Activated T-cell treated with anti-CD3 and anti-CD28 coated beads, Interleukin-2, amount 50 U/mL, for 4 hours (primary cell): ENCODE measurements at regions not wholly inside any gene's neighbourhood (a gene's known extent, or its start where the extent isn't known, plus 50 kb on each side); places are given as distances from the start of the nearest gene placed in this dataset.

Experiments
- ATAC-seq, 2 donors: fragments of 200-7000 bp; cut with Tn5 transposase; one replicate each; pipeline ENCODE4 v1.10.0; 2021
- DNase-seq: peaks from one replicate; pipeline ENCODE4 v3.0.0-alpha.2; 2020
- H3K27me3 Mint-ChIP-seq: one replicate; pipeline ENCODE4 v1.8.0; 2021; ENCODE audit warnings: low read depth, mixed read lengths
- H3K36me3 Mint-ChIP-seq: one replicate; pipeline ENCODE4 v1.8.0; 2022; ENCODE audit warnings: mixed read lengths; ENCODE audit not compliant: insufficient read depth
- H3K4me1 Mint-ChIP-seq: one replicate; pipeline ENCODE4 v1.8.0; 2021; ENCODE audit warnings: low read depth, mixed read lengths
- H3K4me3 Mint-ChIP-seq: one replicate; pipeline ENCODE4 v1.8.0; 2021; ENCODE audit warnings: mild to moderate bottlenecking, moderate library complexity, mixed read lengths
- H3K9me3 Mint-ChIP-seq: one replicate; pipeline ENCODE4 v1.8.0; 2021; ENCODE audit warnings: mixed read lengths

DNA sequence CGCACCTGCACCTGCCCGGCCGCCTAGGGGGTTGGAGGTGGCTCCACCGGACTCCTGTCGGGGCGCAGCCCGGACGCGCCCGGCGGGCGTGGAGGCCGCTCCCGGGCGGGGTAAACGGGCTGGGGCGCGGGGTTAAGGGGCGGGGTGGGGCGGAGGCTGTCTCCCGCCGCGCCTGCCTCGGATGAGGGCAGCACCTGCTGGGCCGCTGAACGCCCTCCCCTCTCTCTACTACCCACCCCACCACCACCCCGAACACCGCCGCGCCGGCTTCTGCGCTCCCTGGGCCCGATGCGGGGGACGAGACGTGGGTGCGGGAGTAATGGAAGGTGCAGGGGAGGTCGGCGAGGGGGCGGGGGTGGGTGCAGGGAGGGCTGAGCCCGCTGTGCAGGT lies 224.8 kb upstream of the ID2 start:
- ATAC-seq: peak; percentile 49 to 56
- no peaks in the 10 kb centered on the region for H3K36me3 Mint-ChIP-seq

GRCh38 chr2:8457699-8458502 lies 224.0 kb upstream of the ID2 start:
- DNase-seq (no peak), ATAC-seq (no peak)
- no peaks in the 10 kb centered on the region for H3K9me3 Mint-ChIP-seq
- no peaks in the 10 kb centered on the region for H3K36me3 Mint-ChIP-seq
- peaks cover 5% of the 10 kb centered on the region for H3K27me3 Mint-ChIP-seq
- peaks cover 35% of the 10 kb centered on the region for H3K4me1 Mint-ChIP-seq
- H3K4me3 Mint-ChIP-seq: peak overlapping the region; percentile 76

More for the DNA sequence above, 224.8 kb upstream of the ID2 start:
- DNase-seq: no peak
- Mint-ChIP-seq H3K9me3 (no peaks in the 10 kb centered on the region), H3K27me3 (peaks cover 5% of the 10 kb centered on the region), H3K4me1 (peaks cover 35% of the 10 kb centered on the region), H3K4me3 (peak overlapping the region; percentile 76)

- ATAC-seq: no peak
- Mint-ChIP-seq H3K4me3 (no peak overlapping the region), H3K27me3 (peaks cover 5% of the 10 kb centered on the region), H3K36me3 (no peaks in the 10 kb centered on the region), H3K4me1 (peaks cover 33% of the 10 kb centered on the region), H3K9me3 (no peaks in the 10 kb centered on the region)
- no peak for DNase-seq
Measured at GRCh38 chr2:8458503-8459459, 223.1 kb upstream of the ID2 start.

- H3K4me1 Mint-ChIP-seq: peaks cover 29% of the 10 kb centered on the region
- H3K36me3 Mint-ChIP-seq: no peaks in the 10 kb centered on the region
- no peak for ATAC-seq
- no peak for DNase-seq
- peaks cover 5% of the 10 kb centered on the region for H3K27me3 Mint-ChIP-seq
- no peak overlapping the region for H3K4me3 Mint-ChIP-seq
- H3K9me3 Mint-ChIP-seq: no peaks in the 10 kb centered on the region
Measured at GRCh38 chr2:8459474-8459873, 222.4 kb upstream of the ID2 start.

GRCh38 chr2:8461341-8461740 lies 220.5 kb upstream of the ID2 start:
- peaks cover 11% of the 10 kb centered on the region for H3K4me1 Mint-ChIP-seq
- no peaks in the 10 kb centered on the region for H3K9me3 Mint-ChIP-seq
- no peak for ATAC-seq
- no peaks in the 10 kb centered on the region for H3K36me3 Mint-ChIP-seq
- H3K27me3 Mint-ChIP-seq: peaks cover 5% of the 10 kb centered on the region
- H3K4me3 Mint-ChIP-seq: no peak overlapping the region
- DNase-seq: no peak

GRCh38 chr2:8462280-8462679 lies 219.6 kb upstream of the ID2 start:
- Mint-ChIP-seq H3K36me3 (no peaks in the 10 kb centered on the region), H3K4me3 (no peak overlapping the region)
- no peak for ATAC-seq

GRCh38 chr2:8462899-8463648 lies 218.8 kb upstream of the ID2 start:
- Mint-ChIP-seq H3K9me3 (no peaks in the 10 kb centered on the region), H3K4me1 (peaks cover 2% of the 10 kb centered on the region), H3K27me3 (no peaks in the 10 kb centered on the region), H3K36me3 (no peaks in the 10 kb centered on the region), H3K4me3 (no peak overlapping the region)
- DNase-seq: no peak
- no peak for ATAC-seq

More at GRCh38 chr2:8462280-8462679, 219.6 kb upstream of the ID2 start:
- Mint-ChIP-seq H3K9me3 (no peaks in the 10 kb centered on the region), H3K27me3 (peaks cover 4% of the 10 kb centered on the region), H3K4me1 (peaks cover 8% of the 10 kb centered on the region)
- no peak for DNase-seq

DNA sequence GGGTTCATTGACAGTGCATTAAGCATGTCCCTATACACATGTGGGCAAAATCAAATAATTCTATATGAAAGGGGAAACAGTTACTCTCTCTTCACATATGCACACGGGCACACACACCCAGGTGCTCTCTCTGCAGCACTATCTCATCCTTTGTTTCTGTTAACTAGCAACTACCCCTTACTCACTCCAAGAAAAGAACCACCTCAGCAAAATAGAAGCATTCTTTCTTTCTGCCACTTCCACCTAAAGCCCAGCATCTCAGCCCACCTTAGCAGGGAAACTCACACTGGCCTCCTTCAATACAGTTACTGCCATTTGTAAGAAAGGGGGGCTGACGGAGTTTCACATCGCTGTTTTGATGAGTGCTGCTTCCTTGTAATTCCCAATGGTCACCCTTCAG lies 216.3 kb upstream of the ID2 start:
- Mint-ChIP-seq H3K27me3 (no peaks in the 10 kb centered on the region), H3K4me3 (no peak overlapping the region), H3K9me3 (no peaks in the 10 kb centered on the region), H3K4me1 (peaks cover 12% of the 10 kb centered on the region), H3K36me3 (no peaks in the 10 kb centered on the region)
- DNase-seq: no peak
- no peak for ATAC-seq

DNA sequence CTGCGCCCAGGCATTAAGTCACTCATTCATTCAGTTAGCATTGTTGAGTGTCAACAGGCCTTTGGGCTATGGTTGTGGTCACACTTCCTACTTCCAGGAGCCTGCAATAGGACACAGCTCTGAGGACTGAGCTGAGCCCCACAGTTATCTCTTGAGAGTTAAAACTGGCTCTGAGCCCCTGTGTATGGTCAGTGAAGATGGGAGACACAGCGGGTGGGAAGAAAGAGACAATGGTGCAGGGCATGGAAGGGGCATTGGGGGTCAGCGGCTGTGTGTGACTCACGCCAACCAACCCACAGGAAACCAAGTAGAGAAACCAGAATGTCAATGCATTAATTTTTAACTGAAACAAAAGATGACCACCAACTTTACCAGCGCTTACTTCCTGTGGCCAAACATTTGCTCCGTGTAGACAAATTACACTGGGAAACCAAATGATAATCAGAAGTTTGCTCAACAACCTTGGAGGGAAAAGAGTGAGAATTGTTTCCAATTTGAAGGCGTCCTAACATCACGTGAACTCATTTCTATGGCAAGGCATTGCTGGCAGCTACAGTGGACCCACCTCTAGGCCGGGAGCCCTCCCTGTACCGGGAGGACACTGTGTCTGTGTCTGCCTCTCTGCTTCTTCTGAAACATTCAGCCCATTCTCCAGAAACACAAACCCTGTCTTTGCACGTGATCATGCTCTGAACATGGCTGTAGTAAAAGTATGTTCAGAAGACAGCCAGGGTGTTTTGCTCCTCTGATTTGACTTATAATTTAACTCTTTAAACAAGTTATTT lies 212.0 kb upstream of the ID2 start:
- Mint-ChIP-seq H3K36me3 (no peaks in the 10 kb centered on the region), H3K4me1 (peaks cover 51% of the 10 kb centered on the region), H3K27me3 (no peaks in the 10 kb centered on the region), H3K4me3 (no peak overlapping the region), H3K9me3 (no peaks in the 10 kb centered on the region)
- DNase-seq (no peak), ATAC-seq (no peak)

DNA sequence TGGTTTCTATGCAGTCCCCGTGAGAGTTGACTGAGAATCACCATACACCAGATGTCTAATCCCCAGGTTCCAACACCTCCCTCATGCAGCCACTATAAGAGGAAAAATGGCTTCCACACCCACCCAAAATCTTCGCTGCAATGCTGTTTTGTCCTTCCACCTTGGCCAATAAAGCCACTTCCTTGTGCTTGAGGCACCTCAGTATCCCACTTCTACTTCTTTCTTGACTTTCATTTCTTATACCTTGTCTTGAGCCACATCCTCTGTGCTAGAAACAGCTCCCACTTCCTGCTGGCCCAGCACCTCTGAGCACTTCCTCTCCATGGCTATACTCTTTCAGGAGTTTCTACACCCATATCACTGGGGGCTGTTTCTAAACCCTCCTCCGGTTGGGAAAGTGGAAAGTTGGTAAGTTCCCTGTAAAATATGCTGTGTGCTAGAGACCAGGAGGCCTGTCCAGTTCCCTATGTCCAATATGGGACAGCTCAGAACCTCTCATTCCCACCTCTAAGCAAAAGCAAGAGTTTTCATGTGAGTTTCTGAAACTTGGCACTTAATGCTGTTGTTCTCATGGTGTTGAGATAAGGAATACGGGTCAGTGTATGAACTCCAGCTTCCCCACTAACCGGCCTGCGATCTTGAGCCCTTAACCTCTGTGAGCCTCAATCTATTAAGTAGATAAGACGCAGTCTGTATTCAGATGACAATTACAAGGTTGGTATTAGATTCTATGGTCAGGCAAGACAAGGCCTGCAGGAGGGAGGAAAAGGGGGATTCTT lies 209.1 kb upstream of the ID2 start:
- H3K9me3 Mint-ChIP-seq: no peaks in the 10 kb centered on the region
- DNase-seq (no peak), ATAC-seq (peak in 1 of 2 donors; percentile 16)
- H3K36me3 Mint-ChIP-seq: no peaks in the 10 kb centered on the region
- H3K4me3 Mint-ChIP-seq: no peak overlapping the region
- peaks cover 77% of the 10 kb centered on the region for H3K4me1 Mint-ChIP-seq
- no peaks in the 10 kb centered on the region for H3K27me3 Mint-ChIP-seq

- H3K4me3 Mint-ChIP-seq: no peak overlapping the region
- H3K36me3 Mint-ChIP-seq: no peaks in the 10 kb centered on the region
- peaks cover 91% of the 10 kb centered on the region for H3K4me1 Mint-ChIP-seq
- peak; percentile 36 for DNase-seq
- peak; percentile 71 to 72 for ATAC-seq
- H3K9me3 Mint-ChIP-seq: no peaks in the 10 kb centered on the region
- H3K27me3 Mint-ChIP-seq: no peaks in the 10 kb centered on the region
Measured at GRCh38 chr2:8475349-8476031, 206.4 kb upstream of the ID2 start.

DNA sequence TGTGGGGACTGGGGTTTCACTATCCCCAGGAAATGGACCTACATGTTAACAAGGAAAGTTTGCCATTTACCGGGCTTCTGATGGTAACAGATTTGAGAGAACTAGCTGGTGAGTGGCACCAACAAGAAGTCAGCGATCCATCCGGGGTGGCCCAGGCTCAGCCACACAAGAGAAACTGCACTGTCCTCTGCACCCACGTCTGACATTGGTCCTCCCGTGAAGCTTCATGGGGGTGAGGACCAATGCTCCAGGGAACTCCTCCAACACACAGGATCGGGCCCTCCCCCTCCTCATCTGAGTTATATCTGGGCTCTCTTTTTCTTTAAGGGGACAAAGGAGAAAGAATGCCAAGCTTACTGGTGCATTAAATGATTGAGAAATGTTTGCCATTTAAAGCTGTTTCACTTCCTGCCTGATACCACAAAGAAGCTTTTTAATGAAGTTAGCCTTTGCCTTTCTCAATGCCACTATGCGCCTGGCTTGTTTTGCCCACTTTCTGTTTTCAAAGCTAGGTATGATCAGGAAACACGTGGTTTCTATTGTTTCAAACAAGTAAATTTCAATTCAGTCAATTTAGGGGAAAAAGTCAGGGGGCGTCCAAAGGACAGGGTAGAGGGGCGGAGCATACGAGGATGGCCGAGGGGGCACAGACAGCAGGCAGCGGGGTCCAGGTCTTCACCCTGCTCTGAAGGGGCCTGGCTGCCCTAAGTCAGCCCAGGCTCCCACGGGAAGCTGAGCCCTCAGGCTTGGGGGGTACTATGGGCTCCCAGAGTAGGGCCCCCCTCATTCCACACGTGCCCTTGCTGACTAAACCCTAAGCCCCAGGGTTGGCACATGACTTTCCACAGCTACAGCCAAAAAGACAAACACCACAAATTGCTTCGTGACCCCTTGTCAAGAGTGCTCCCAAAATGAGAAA lies 204.0 kb upstream of the ID2 start:
- DNase-seq (no peak), ATAC-seq (peak; percentile 17 to 20)
- H3K36me3 Mint-ChIP-seq: no peaks in the 10 kb centered on the region
- no peaks in the 10 kb centered on the region for H3K9me3 Mint-ChIP-seq
- H3K4me3 Mint-ChIP-seq: peak overlapping the region; percentile 37
- peaks cover 89% of the 10 kb centered on the region for H3K4me1 Mint-ChIP-seq
- H3K27me3 Mint-ChIP-seq: no peaks in the 10 kb centered on the region
